Activated CD4-positive, alpha-beta T cell treated with anti-CD3 and anti-CD28 coated beads, Interleukin-2, Interleukin-6, amounts not matched to agents 100 ng/mL and 50 ng/mL, durations not matched to agents 16 hours and 8 hours (primary cell): ENCODE measurements at regions not wholly inside any gene's neighbourhood (a gene's known extent, or its start where the extent isn't known, plus 50 kb on each side); places are given as distances from the start of the nearest gene placed in this dataset.
A peak's percentile ranks its signal among the peaks of the same experiment; 100 is the strongest.
"Not testable (repeated sequence)": the region's sequence is repeated elsewhere in the genome, so short reads cannot be mapped to it uniquely, and the experiment has no call there.

Experiments
- DNase-seq: peaks from one replicate; pipeline ENCODE4 v3.0.0-alpha.2; 2020

DNA sequence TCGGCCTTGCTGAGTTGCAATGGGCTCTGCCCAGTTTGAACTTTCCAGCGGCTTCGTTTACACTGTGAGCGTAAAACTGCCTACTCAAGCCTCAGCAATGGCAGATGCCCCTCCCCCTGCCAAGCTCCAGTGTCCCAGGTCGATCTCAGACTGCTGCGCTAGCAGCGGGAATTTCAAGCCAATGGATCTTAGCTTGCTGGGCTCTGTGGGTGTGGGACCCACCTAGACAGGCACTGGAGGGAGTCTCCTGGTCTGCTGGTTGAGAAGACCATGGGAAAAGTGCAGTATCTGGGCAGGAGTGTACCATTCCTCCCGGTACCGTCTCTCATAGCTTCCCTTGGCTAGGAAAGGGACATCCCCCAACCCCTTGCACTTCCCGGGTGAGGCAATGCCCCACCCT is 88.2 kb downstream of the KLHL28 start:
- DNase-seq: no peak

DNA sequence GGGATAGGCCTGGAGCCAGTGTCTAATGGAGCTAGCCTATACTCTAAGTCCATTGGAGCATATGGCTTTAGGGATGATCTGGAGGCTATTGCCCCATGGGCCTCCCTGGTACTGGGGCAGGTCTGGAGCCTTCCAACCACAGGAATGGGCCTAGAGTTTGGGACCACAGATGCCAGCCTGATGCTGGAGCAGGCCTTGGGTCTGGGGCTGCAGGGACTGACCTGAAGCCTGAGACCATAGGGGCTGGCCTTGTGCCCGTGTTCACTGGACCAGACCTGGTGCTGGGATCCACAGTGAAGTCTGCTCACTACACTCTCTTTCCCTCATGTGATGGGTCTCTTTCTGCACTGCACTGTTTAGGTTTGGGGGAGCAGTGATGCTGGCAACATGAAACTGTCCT is 95.0 kb downstream of the KLHL28 start:
- DNase-seq: no peak

DNA sequence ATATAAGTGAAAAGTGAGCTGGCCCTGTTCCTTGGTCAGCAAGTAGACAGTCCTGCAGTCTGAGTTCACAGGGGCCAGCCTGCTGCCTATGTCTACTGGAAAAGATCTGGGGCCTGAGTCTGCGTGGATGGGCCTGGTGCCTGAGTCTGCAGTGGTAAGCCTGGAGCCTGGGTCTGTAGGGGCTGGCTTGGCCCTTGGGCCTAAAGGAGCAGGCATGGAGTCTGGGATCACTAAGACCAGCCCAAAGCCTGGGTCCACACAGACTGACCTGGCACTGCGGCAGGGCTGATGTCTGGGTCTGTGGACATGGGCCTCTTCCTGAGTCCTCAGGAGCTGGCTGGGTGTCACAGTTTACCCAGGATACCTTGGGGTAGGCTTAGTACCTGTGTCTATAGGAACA is 95.4 kb downstream of the KLHL28 start:
- no peak for DNase-seq

DNA sequence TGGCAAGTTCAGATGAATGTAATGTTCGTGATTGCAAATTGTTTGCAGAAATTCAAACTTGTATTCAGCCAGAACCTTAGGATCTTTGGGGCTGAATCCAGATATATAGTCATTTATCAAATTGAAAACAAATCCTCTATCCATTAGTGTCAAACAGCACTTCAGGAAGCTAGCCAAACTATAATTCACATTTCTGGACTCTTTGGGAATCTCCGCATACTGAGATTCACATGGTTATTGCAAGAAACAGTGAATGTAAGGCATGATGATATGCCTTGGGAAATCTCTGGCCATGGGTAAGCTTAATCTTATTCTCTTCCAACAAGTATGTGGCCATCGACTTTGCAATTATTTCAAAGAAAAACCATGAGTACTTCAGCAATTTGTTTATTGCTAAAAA is 98.5 kb downstream of the KLHL28 start:
- DNase-seq: no peak

DNA sequence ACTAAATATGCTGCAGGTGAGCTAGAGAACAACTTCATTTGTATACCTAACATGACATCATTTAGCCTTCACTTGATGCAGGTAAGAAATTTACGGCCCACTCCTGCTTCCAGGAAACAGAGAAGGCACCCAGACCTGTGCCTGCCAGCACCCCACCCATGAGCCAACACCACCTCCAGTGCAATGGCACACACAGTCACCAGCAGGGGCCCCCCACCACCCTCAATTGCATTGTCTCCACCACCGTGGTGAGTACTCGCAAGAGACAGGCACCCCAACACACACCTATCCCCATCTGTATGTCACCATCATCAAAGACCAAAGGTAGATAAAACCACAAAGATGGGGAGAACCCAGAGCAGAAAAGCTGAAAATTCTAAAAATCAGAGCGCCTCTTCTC is 107.6 kb downstream of the KLHL28 start:
- DNase-seq: no peak

DNA sequence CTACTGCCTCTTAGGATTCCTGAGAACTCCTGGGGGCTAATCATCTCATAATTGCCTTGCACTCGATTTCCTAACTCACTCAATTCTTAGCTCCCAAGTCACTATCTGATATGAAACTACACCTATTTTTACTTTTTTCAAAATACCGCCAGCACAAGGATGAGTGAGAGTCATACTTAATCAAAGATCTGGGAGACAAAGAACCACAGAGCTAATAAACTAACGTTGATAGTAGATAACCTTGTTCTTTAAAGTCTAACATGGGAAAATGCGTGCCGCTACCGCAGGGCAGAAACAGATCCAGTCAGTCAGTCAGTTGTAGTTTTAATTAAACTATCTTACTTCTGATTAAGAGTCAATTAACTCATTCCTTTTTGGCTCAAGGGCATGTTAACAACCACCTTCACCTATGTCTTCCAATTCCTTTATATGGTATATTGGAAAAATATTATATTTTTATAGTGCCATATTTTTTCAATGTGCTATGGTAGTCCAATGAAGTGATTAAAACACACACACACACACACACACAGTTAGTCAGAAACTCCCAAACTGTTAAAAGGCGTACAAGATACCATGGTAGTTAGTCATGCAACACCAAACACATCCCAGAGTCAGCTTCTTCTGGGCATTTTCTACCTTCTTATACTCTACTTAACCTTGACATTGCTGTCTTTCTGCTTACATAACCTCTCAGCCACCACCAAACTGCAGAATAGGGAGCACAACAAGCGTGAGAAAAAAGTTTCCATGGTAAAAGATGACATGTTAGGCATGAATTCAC is 114.0 kb downstream of the KLHL28 start:
- no peak for DNase-seq

DNA sequence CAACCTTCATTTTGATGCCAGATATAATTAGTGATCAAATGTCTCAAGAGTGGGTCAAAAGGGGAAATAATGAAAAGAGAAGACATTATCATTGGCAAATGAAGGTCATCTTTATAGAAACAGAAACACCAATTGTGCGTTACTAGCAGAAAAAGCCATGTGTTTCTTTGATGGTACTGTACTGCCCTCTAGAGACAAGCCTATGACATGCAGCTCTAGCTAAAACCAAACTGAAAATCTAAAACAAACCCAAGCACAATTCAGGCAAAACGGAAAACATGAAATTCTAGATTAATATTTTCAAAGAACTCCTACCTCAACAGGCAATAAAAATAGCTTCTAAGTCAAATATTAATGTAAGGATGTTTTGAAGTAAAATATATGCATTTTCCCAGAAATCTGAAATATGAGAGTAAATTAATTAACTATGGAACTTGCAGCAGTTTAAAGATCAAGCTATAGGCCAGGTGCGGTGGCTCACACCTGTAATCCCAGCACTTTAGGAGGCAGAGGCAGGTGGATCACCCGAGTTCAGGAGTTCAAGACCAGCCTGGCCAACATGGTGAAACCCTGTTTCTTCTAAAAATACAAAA is 115.4 kb downstream of the KLHL28 start:
- peak; percentile 58 for DNase-seq

DNA sequence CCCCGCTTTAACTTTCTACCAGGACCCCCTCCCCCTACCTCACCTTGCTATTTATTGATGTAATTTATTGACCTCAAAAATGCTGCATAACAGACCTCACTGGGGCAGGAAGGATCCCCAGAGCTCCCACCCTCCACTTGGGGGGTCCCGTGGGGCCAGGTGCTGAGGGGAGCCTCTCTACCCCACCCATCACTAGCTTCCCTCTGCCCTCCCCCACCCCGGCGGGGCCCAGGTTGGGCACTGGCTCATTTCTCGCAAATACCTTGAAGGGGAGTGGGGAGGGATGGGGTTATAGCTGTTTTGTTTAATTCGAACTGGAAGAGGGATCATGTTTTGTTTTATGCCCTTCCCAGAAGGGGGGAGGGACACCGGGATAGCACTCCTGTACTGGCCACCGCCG is 125.8 kb downstream of the KLHL28 start:
- not testable (repeated sequence) for DNase-seq

DNA sequence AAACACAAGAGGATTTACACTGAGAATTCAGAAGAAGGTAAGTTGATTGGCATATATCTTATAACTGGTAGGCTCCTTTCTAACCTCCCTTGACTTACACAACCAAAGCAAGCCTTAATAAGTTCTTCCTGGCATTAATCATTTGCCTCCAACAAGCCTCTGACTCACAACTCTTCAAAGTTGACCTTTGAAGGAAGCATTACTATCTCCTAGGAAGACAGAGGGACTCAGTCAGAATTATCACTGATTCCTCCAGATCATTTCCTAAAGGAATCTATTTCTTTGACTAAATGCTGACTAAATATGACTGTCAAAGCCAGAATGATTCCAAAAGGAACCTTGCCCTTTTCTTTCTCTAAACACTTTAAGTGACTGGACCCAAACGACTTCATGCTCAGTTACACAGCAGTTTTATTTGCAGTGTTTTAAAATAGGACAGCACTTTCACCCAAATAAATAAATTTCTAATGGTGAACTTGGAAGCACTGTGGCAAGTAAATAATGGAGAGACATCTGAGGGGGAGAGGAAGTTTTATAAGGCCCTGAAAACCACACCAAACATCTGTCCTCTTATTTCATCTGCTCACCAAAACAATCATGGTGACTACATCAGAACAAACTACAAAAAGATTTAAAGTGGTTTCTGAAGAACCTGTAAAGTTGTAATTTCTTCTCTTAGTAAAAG is 128.2 kb downstream of the KLHL28 start:
- DNase-seq: no peak

DNA sequence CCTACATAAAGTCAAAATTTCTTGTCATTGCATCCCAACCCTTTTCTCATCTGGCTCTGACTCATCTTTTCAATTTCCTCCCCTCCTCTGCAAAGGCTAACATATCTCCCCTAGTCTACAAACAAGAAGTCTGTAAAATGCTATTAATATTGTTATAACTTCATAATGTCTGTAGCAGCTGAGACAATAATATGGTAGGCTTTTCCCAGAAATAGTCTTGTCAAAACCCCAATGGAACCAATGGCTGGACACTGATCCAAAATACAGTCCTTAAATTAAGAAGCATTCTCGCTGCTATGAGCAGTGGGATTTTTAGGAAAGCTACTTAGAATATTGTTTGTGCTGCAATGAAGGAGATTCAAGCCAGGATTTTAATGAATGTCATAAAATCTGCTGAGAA is 131.4 kb downstream of the KLHL28 start:
- no peak for DNase-seq

DNA sequence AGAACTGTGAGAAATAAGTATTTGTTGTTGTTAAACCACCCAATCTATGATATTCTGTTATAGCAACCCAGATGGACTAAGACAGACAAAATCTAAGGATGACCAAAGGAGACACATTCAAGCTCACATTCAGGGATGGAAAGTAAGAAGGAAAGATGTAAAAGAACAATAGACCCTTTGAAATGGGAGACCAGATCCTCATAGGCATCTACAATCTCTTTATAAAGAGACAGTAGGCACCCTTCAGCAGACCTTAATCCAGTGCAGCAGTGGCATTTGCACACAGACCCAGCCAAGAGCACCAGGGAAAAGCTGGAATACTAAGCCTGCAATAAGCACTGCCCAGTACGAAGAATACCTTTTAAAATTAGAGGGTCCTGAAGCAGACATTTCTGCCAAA is 132.7 kb downstream of the KLHL28 start:
- DNase-seq: no peak

DNA sequence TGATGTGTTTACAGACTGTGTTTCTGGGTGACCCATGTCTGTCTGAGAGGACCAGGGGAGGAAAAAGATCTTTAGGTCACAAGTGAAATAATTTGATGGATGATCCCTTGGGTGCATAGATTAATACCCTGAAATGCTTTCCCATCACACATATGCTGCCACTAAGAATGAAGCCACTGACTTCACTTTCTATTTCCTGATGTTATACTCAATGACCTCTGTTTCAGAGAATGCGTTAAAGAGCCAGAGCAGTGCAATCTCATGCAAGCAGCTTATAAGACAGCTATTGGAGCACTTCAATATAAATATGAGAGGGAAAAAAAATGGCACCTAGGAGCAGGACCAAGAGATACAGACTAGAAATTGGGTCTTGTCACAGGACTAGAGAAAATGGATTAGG is 133.7 kb downstream of the KLHL28 start:
- no peak for DNase-seq

DNA sequence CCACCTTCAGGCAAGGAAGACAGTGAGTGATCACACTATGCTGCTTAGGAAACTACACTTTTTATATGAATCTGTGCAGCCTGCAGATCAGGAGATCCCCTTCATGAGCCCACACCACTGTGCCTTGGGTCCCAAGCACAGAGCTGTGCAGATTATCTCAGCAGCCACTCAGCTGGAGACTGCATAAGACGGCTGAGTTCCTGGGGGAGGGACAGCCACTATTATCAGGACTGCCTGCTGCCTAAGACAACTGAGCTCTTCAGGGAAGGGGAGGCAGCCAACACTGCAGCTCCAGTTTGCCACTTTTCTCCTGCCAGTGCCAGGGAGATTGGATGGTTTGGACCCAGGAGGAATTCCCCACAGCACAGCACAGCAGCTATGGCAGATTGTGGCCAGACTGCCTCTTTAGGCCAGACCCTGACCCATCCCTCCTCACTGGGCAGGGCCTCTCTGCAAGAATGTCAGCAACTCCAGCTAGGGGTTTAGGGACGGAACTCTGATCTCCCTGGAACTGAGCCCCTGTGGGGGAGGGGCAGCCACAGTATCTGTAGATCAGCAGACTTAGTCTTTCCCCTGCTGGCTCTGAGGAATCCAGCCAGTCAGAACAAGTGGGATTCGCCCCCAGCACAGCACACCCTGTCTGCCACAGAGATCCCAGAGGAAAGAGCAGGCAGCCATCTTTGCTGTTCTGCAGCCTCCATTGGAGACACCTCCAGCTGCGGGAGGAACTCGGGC is 141.3 kb downstream of the KLHL28 start:
- DNase-seq: no peak

DNA sequence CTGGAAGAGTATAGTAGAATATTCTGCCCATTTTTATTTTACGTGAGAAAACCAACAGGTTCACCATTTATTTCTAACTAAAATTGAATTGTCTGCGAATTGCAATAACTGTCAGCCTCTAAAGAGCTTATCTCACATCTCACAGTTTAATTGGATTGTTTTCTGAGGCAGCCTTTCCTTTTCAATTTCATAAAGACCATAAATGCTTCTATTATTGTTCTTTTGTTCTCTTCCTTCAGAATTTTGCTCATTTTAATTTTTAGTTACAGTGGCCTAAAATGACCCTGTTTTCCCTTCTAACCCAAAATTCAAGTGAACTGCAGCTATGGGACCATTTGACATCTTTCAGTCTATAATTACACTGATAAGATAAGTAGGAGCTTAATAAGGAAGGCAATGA is 147.6 kb downstream of the KLHL28 start:
- no peak for DNase-seq

DNA sequence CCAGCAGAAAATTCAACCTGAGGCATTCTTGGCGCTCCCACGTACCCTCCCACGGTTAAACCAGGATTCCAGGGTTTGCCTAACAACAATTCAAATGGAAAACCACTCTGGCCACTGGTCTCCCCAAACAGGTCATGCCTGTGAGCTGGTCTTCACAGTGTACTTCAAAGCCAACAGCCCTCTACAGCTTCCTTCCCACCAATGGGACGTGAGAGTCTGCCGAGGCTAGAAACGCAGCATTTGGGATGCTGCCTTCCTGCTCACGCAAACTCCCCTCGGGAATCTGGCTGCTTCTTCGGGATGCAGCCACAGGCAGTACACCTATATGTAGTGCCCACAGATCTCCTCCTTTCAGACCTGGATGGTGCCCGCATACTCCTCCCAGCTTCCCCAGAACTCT is 149.1 kb downstream of the KLHL28 start:
- no peak for DNase-seq

DNA sequence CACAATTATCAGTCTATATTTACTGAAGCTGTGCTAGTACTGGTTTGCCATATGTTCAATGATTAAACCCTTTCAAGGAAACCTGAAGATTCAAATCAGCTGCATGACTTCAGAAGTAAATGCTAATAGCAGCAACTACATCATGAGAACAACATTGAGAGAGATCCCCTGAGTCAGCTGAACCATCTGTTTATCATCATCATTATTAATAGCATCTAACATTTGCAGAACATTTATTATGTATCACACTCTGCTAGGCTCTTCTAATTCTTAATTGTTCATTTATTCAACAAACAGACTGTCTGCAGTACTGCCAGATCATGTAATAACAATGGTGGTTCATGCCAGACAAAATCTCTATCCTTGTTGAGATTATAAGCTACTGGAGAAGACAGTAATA is 157.4 kb downstream of the KLHL28 start:
- no peak for DNase-seq

DNA sequence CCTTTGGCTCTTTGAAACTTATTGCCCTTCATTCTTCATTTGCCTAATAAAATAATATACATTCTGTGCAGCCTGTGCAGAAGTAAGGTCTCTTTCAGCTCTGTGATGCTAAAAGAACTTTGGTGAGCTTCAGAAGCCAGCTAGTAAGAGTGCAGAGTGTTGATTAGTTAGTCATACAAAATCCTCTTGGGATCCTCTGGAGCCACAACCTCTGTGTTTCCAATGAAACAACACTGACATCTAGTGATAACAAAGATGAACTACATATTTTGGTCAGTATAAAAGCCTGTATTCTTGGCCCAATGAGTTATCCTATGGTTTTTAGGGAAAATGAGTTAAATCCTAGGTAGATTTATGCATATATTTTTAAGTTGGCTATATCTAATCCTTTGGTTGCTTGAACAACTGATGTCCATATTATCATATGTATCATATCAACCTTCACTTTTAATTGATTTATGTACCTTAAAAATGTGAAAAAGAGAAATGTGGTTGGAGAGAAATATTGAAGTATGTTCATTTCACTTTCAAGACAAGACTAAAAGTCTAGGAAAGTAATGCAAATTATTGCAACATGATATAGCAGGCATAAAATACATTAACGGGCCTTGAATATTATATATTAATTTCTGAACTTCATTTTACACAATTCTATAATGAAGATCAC is 158.4 kb downstream of the KLHL28 start:
- DNase-seq: peak; percentile 46

DNA sequence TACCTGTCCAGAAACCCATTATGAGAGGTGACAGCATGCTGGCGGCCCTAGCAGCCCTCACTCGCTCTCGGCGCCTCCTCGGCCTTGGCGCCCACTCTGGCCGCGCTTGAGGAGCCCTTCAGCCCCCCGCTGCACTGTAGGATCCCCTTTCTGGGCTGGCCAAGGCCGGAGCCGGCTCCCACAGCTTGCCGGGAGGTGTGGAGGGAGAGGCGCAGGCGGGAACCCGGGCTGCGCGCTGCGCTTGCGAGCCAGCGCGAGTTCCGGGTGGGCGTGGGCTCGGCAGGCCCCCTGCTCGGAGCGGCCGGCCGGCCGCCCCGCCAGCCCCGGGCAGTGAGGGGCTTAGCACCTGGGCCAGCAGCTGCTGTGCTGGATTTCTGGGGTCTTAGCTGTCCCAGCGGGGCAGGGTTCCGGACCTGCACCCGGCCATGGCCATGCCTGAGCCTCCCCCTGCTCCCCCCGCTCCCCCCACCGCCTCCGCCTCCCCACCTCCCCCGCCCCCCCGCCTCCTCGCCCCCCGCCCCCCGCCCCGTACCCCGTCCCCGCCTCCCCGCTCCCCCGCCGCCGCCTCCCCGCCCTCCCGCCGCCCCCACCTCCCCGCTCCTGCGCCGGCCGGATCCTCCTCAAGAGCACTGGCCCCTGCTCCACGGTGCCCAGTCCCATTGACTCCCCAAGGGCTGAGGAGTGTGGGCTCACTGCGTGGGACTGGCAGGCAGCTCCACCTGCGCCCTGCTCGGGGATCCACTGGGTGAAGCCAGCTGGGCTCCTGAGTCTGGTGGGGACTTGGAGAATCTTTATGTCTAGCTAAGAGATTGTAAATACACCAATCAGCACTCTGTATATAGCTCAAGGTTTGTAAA is 163.1 kb downstream of the KLHL28 start:
- DNase-seq: no peak

DNA sequence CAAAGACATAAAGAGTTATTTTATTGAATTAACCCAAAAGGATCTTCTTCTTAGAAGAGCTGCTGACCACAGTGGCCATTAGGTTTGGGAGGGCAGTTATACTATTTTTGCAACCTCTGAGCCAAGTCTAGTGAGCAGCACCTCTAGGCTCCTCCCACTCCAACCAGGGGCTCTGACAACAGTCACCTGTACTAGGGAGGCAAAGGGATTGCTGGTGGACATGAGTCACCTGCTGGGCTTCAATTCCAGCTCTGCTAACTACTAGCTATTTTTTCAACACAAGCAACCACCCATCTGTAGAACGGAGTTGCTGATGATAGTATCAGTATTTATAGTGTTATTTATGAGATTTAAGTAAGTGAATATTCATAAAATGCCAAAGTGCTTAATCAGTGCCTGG is 166.0 kb downstream of the KLHL28 start:
- DNase-seq: no peak

DNA sequence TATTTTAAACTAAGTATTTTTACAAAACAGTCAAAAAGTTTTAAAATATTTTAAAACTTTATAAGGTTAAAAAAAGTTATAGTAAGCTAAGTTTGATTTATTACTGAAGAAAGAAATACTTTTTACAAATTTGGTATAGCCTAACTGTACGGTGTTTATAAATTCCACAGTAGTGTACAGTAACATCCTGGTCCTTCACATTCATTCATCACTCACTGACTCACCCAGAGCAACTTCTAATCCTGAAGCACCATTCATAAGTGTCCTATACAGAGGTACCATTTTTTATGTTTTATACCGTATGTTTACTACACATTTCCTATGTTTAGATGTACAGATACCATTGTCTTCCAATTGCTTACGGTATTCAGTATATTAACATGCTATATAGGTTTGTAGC is 170.0 kb downstream of the KLHL28 start:
- DNase-seq: no peak

DNA sequence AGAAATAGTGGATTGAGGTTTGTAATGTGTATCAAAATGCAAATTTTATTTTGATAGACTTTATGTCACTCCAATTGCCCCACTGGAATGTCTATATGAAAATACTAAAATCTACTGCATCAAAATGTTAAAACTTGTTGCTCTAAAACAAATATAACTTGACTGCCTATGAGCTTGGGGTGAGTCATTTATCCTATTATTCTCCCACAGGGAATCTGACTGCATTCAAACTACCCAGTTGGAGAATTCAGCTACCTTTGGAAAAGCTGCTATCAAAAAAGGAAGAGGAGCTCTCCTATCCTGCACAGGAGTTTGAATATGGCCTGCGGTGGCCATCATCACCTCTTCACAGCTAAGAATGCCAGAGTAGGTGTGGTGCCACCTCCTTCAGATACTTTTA is 173.1 kb downstream of the KLHL28 start:
- no peak for DNase-seq

DNA sequence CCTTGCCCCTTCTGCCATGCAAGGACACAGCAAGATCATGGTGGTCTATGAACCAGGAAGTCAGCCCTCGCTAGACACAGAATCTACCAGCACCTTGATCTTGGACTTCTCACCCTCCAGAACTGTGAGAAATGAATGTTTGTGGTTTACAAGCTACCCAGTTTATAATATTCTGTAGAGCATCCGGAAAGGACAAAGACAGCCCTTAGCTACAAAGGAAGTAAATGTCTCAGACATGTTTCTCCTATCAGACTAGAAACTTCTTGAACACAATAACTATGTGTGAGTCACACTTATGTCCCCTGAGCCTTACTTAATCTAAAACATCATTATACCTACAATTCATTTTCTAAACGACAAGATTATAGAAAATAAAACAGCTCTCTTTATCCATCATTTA is 176.7 kb downstream of the KLHL28 start:
- no peak for DNase-seq
